ENCODE measurements at regions not wholly inside any gene's neighbourhood (a gene's known extent, or its start where the extent isn't known, plus 50 kb on each side); places are given as distances from the start of the nearest gene placed in this dataset.

DNA sequence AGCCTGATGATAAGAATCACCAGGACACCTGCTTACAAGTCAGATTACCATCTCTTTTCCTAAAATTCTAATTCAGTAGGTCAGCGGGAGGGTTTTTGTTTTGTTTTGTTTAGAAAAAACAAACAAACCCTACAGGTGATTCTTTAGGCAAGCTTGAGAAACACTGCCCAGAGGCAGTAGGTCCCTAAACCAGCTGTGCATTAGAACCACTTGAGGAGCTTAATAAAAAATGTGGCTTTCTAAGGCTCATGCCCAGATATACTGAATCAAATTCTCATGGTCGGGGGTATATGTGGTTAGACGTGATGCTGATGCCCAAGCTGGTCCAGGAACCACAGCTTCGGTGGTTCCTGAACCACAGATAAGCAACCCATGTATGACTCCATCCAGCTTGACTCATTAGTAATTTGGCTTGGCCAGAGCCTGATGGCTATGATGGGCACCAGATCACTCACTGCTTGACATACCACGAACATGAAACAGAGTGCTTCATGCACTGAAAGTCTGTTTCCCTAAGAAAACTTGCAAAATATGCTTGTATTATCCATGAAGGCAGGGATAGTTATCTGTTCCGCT is 338.1 kb upstream of the F9 start:
- TF ChIP-seq EGR1 (IDR thresholded peaks at IDR 0.05) (no peak), TAF1 (IDR thresholded peaks at IDR 0.05; ENCODE audit: low read depth) (no peak), ZBTB7A (IDR thresholded peaks at IDR 0.05; ENCODE audit: low read depth) (no peak), NFIC (IDR thresholded peaks at IDR 0.05) (no peak), FOXM1 (IDR thresholded peaks at IDR 0.05; ENCODE audit: borderline replicate concordance, low read depth) (no peak), MAX (IDR thresholded peaks at IDR 0.05) (no peak), EP300 (IDR thresholded peaks at IDR 0.05; ENCODE audit: borderline replicate concordance) (no peak), TEAD4 (IDR thresholded peaks at IDR 0.05) (no peak), CEBPB (IDR thresholded peaks at IDR 0.05) (no peak), REST (IDR thresholded peaks at IDR 0.05; ENCODE audit: low read depth) (no peak), YY1 (IDR thresholded peaks at IDR 0.05; ENCODE audit: low read depth) (no peak), TCF12 (IDR thresholded peaks at IDR 0.05; ENCODE audit: low read depth) (no peak), RAD21 (IDR thresholded peaks at IDR 0.05; ENCODE audit: low read depth) (no peak)
- TF ChIP-seq, protein P1, sequence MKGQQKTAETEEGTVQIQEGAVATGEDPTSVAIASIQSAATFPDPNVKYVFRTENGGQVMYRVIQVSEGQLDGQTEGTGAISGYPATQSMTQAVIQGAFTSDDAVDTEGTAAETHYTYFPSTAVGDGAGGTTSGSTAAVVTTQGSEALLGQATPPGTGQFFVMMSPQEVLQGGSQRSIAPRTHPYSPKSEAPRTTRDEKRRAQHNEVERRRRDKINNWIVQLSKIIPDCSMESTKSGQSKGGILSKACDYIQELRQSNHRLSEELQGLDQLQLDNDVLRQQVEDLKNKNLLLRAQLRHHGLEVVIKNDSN (IDR thresholded peaks at IDR 0.05) = no peak

DNA sequence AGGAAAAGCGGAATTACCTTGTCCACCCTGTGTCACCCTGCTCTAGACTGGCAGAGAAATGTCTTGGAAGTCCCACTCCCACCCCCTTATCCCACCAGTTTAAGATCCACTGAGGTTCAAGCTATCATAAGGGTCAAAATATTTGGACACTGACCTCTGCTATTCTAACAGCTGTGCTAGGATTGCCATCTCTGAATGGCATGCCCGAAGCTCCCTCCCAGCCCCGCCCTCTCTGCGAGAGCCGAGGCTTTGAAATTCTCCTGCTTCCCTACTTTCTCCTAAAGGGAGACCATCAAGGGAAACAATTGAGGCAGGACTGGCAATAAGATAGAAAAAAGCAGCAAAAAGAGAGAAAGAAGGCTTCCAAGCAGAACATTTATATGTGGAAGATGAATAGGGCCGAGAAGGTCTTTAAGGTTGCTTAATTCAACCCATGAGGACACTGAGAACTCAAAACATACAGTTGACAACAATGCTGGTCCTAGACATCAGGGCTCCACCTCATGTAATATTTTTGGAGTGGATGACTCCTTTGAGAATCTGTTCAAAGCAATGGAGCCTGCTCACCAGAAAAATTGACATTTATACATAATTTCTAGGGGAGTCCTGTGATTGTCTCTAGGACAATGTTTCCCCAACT is 338.7 kb upstream of the F9 start:
- no peak for TF ChIP-seq REST (IDR thresholded peaks at IDR 0.05; ENCODE audit: low read depth)
- TF ChIP-seq RAD21 (IDR thresholded peaks at IDR 0.05; ENCODE audit: low read depth) = no peak
- no peak for TF ChIP-seq FOXM1 (IDR thresholded peaks at IDR 0.05; ENCODE audit: borderline replicate concordance, low read depth)
- no peak for TF ChIP-seq YY1 (IDR thresholded peaks at IDR 0.05; ENCODE audit: low read depth)
- TF ChIP-seq TCF12 (IDR thresholded peaks at IDR 0.05; ENCODE audit: low read depth) = no peak
- no peak for TF ChIP-seq TEAD4 (IDR thresholded peaks at IDR 0.05)
- TF ChIP-seq ZBTB7A (IDR thresholded peaks at IDR 0.05; ENCODE audit: low read depth) = no peak
- no peak for TF ChIP-seq EP300 (IDR thresholded peaks at IDR 0.05; ENCODE audit: borderline replicate concordance)

DNA sequence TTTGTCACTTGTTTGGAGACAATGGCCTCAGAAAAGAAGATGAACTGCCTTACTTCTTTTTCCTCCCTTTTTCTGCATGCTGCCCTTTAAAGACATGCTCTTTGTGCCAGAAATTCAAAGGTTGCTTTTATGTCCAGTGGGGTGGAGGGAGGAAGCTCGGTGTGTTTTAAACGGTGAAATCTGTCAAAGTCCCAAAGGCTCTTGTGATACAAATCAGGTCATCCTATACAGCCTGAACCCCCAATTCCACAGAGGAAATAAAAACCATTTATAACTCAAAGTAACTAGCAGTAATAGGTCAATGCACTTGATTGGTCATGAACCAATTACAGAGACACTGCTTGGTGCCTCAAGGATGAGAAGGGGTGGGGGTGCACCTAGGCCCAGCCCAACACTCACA is 339.3 kb upstream of the F9 start:
- no peak for TF ChIP-seq REST (IDR thresholded peaks at IDR 0.05; ENCODE audit: low read depth)
- no peak for TF ChIP-seq NFIC (IDR thresholded peaks at IDR 0.05)
- TF ChIP-seq TEAD4 (IDR thresholded peaks at IDR 0.05) = no peak
- TF ChIP-seq EGR1 (IDR thresholded peaks at IDR 0.05) = no peak
- TF ChIP-seq TCF12 (IDR thresholded peaks at IDR 0.05; ENCODE audit: low read depth) = no peak
- no peak for TF ChIP-seq TAF1 (IDR thresholded peaks at IDR 0.05; ENCODE audit: low read depth)
- no peak for TF ChIP-seq EP300 (IDR thresholded peaks at IDR 0.05; ENCODE audit: borderline replicate concordance)
- TF ChIP-seq YY1 (IDR thresholded peaks at IDR 0.05; ENCODE audit: low read depth) = no peak
- TF ChIP-seq FOXM1 (IDR thresholded peaks at IDR 0.05; ENCODE audit: borderline replicate concordance, low read depth) = no peak
- TF ChIP-seq CEBPB (IDR thresholded peaks at IDR 0.05) = no peak
- no peak for TF ChIP-seq MAX (IDR thresholded peaks at IDR 0.05)
- TF ChIP-seq, protein P1 (IDR thresholded peaks at IDR 0.05) = no peak
- TF ChIP-seq CREB1 (IDR thresholded peaks at IDR 0.05; ENCODE audit: low read depth) = no peak
- no peak for TF ChIP-seq ZBTB7A (IDR thresholded peaks at IDR 0.05; ENCODE audit: low read depth)
- no peak for TF ChIP-seq RAD21 (IDR thresholded peaks at IDR 0.05; ENCODE audit: low read depth)

- TF ChIP-seq CEBPB (IDR thresholded peaks at IDR 0.05) (no peak), EGR1 (IDR thresholded peaks at IDR 0.05) (no peak), ZBTB7A (IDR thresholded peaks at IDR 0.05; ENCODE audit: low read depth) (no peak), CREB1 (IDR thresholded peaks at IDR 0.05; ENCODE audit: low read depth) (no peak), EP300 (IDR thresholded peaks at IDR 0.05; ENCODE audit: borderline replicate concordance) (no peak), TAF1 (IDR thresholded peaks at IDR 0.05; ENCODE audit: low read depth) (no peak), YY1 (IDR thresholded peaks at IDR 0.05; ENCODE audit: low read depth) (no peak)
Observed at GRCh38 chrX:139187738-139188137, 342.8 kb upstream of the F9 start.
